H9 (cell line): ENCODE measurements at regions not wholly inside any gene's neighbourhood (a gene's known extent, or its start where the extent isn't known, plus 50 kb on each side); places are given as distances from the start of the nearest gene placed in this dataset.

ENCODE experiments used
- DNase-seq: peaks from one replicate; pipeline ENCODE4 v3.0.0-alpha.2; 2017
- H2AFZ ChIP-seq: one replicate; pipeline ENCODE4 v1.6.1; 2013; ENCODE audit warnings: mild to moderate bottlenecking, low read length, control low read depth, moderate library complexity
- H2AK5ac ChIP-seq: 2 replicates; pipeline ENCODE4 v1.6.1; 2013; ENCODE audit warnings: low read length, control low read depth, mixed read lengths; ENCODE audit not compliant: insufficient read length
- H2BK120ac ChIP-seq: one replicate; pipeline ENCODE4 v1.6.1; 2013; ENCODE audit warnings: low read depth, mild to moderate bottlenecking, low read length, control low read depth, inconsistent platforms; ENCODE audit not compliant: poor library complexity, severe bottlenecking
- H2BK12ac ChIP-seq: 2 replicates; pipeline ENCODE4 v1.6.1; 2013; ENCODE audit warnings: low read length, control low read depth, mixed read lengths, low read depth; ENCODE audit not compliant: insufficient read length
- H2BK15ac ChIP-seq: 2 replicates; pipeline ENCODE4 v1.6.1; 2013; ENCODE audit warnings: low read depth, low read length, control low read depth
- H2BK20ac ChIP-seq: one replicate; pipeline ENCODE4 v1.6.1; 2013; ENCODE audit warnings: low read depth, mild to moderate bottlenecking, low read length, control low read depth, inconsistent platforms; ENCODE audit not compliant: poor library complexity, severe bottlenecking
- H2BK5ac ChIP-seq: 2 replicates; pipeline ENCODE4 v1.6.1; 2013; ENCODE audit warnings: low read length, control low read depth, mixed read lengths; ENCODE audit not compliant: insufficient read length
- H3K14ac ChIP-seq: 2 replicates; pipeline ENCODE4 v1.6.1; 2013; ENCODE audit warnings: low read length, control low read depth; ENCODE audit not compliant: insufficient read depth
- H3K18ac ChIP-seq: 2 replicates; pipeline ENCODE4 v1.6.1; 2013; ENCODE audit warnings: low read depth, mild to moderate bottlenecking, mixed read lengths, low read length, control low read depth; ENCODE audit not compliant: insufficient read length
- H3K23ac ChIP-seq: 2 replicates; pipeline ENCODE4 v1.6.1; 2013; ENCODE audit warnings: low read length, control low read depth, mixed read lengths, low read depth; ENCODE audit not compliant: insufficient read length
- H3K23me2 ChIP-seq: 2 replicates; pipeline ENCODE4 v1.6.1; 2013; ENCODE audit warnings: low read depth, mild to moderate bottlenecking, mixed read lengths, low read length, control low read depth; ENCODE audit not compliant: insufficient read length, poor library complexity, severe bottlenecking
- H3K27ac ChIP-seq: 2 replicates; pipeline ENCODE4 v1.5.1; 2013; ENCODE audit warnings: low read length, control low read depth, mixed read lengths, low read depth; ENCODE audit not compliant: insufficient read length
- H3K27me3 ChIP-seq: 2 replicates; pipeline ENCODE4 v1.6.1; 2013; ENCODE audit warnings: low read length, control low read depth, inconsistent platforms; ENCODE audit not compliant: insufficient read depth
- H3K4ac ChIP-seq: 2 replicates; pipeline ENCODE4 v1.6.1; 2013; ENCODE audit warnings: low read depth, mild to moderate bottlenecking, control low read depth, inconsistent platforms, low read length, moderate library complexity
- H3K4me1 ChIP-seq: 2 replicates; pipeline ENCODE4 v1.6.1; 2013; ENCODE audit warnings: low read length, control low read depth, inconsistent platforms; ENCODE audit not compliant: insufficient read depth
- H3K4me2 ChIP-seq: 2 replicates; pipeline ENCODE4 v1.6.1; 2013; ENCODE audit warnings: low read length, control low read depth, mixed read lengths; ENCODE audit not compliant: insufficient read length, insufficient read depth
- H3K56ac ChIP-seq: 2 replicates; pipeline ENCODE4 v1.6.1; 2013; ENCODE audit warnings: low read depth, mild to moderate bottlenecking, mixed read lengths, low read length, control low read depth; ENCODE audit not compliant: insufficient read length
- H3K79me1 ChIP-seq: 2 replicates; pipeline ENCODE4 v1.6.1; 2013; ENCODE audit warnings: low read depth, mild to moderate bottlenecking, moderate library complexity, low read length, control low read depth, inconsistent platforms; ENCODE audit not compliant: insufficient read depth, poor library complexity, severe bottlenecking
- H3K79me2 ChIP-seq: 2 replicates; pipeline ENCODE4 v1.6.1; 2013; ENCODE audit warnings: low read length, control low read depth, inconsistent platforms; ENCODE audit not compliant: insufficient read depth
- H3K9ac ChIP-seq: 2 replicates; pipeline ENCODE4 v1.6.1; 2013; ENCODE audit warnings: low read length, control low read depth, mixed read lengths; ENCODE audit not compliant: insufficient read length; ENCODE audit errors: extremely low read depth
- H3K9me3 ChIP-seq: one replicate; pipeline ENCODE4 v1.6.1; 2013; ENCODE audit warnings: low read depth, low read length, inconsistent platforms; ENCODE audit not compliant: control insufficient read depth
- H3T11ph ChIP-seq: one replicate; pipeline ENCODE4 v1.6.1; 2013; ENCODE audit warnings: mild to moderate bottlenecking, low read length, control low read depth, inconsistent platforms
- H4K20me1 ChIP-seq: one replicate; pipeline ENCODE4 v1.6.1; 2013; ENCODE audit not compliant: control insufficient read depth, insufficient read length, insufficient read depth
- H4K5ac ChIP-seq: 2 replicates; pipeline ENCODE4 v1.6.1; 2013; ENCODE audit warnings: low read depth, mild to moderate bottlenecking, mixed read lengths, low read length, control low read depth; ENCODE audit not compliant: insufficient read length
- H4K8ac ChIP-seq: replicated peaks from 2 replicates; pipeline ENCODE4 v1.6.1; 2013; ENCODE audit warnings: low read length, control low read depth, mixed read lengths, low read depth; ENCODE audit not compliant: insufficient read length
- H4K91ac ChIP-seq: 2 replicates; pipeline ENCODE4 v1.6.1; 2013; ENCODE audit warnings: low read depth, mild to moderate bottlenecking, moderate library complexity, mixed read lengths, low read length, control low read depth; ENCODE audit not compliant: insufficient read length
- H3K27ac Mint-ChIP-seq, 3 experiments: 2 replicates in 2 of 3; 3 replicates in 1 of 3; pipeline ENCODE4 v1.8.0; 2020 to 2021; ENCODE audit warnings: mixed read lengths in 3 of 3, mild to moderate bottlenecking in 1 of 3, moderate library complexity in 1 of 3
- H3K27me3 Mint-ChIP-seq: 2 replicates; pipeline ENCODE4 v1.8.0; 2021; ENCODE audit warnings: low read depth, mild to moderate bottlenecking, moderate library complexity, mixed read lengths
- H3K36me3 Mint-ChIP-seq, 3 experiments: 2 replicates in 2 of 3; 3 replicates in 1 of 3; pipeline ENCODE4 v1.8.0; 2020 to 2021; ENCODE audit warnings: low read depth in 3 of 3, mixed read lengths in 3 of 3; ENCODE audit not compliant: insufficient read depth in 1 of 3
- H3K4me1 Mint-ChIP-seq, 2 experiments: 2 replicates each; pipeline ENCODE4 v1.8.0; 2020; ENCODE audit warnings: mixed read lengths in 2 of 2
- H3K4me3 Mint-ChIP-seq, 2 experiments: 2 replicates in 1 of 2; 3 replicates in 1 of 2; pipeline ENCODE4 v1.8.0; 2020 to 2021; ENCODE audit warnings: mild to moderate bottlenecking in 2 of 2, mixed read lengths in 2 of 2, moderate library complexity in 1 of 2
- H3K9me3 Mint-ChIP-seq, 2 experiments: 2 replicates in 1 of 2; 3 replicates in 1 of 2; pipeline ENCODE4 v1.8.0; 2020; ENCODE audit warnings: mild to moderate bottlenecking in 2 of 2, mixed read lengths in 2 of 2, moderate library complexity in 1 of 2
- CTCF ChIP-seq: fragments of 200-600 bp; sonication (generic); conservative IDR thresholded peaks from 3 replicates; pipeline ENCODE4 v1.8.0; 2021; ENCODE audit warnings: antibody characterized with exemption, mild to moderate bottlenecking

- Histone ChIP-seq H2BK15ac (no peak overlapping the region), H3K79me1 (no peaks in the 10 kb centered on the region), H3T11ph (no peak overlapping the region), H4K20me1 (no peaks in the 10 kb centered on the region), H2BK5ac (no peak overlapping the region), H4K8ac (no peak overlapping the region), H4K5ac (no peak overlapping the region), H3K23me2 (no peaks in the 10 kb centered on the region), H2BK20ac (no peak overlapping the region), H4K91ac (no peak overlapping the region), H2BK12ac (no peak overlapping the region), H3K4ac (no peak overlapping the region), H3K27me3 (0 out of 2 replicates have a peak, but pooled peaks cover 1% of the 10 kb centered on the region), H3K18ac (no peak overlapping the region), H3K79me2 (no peaks in the 10 kb centered on the region), H2BK120ac (no peak overlapping the region), H3K27ac (no peak overlapping the region), H2AK5ac (no peak overlapping the region), H3K23ac (no peak overlapping the region), H3K9me3 (no peaks in the 10 kb centered on the region), H3K14ac (no peak overlapping the region), H3K4me1 (no peaks in the 10 kb centered on the region; the same call in 1 of the 2 replicates), H3K9ac (no peak overlapping the region), H2AFZ (no peak overlapping the region), H3K4me2 (no peak overlapping the region), H3K56ac (no peak overlapping the region)
- H3K9me3 Mint-ChIP-seq = no peaks in the 10 kb centered on the region
- no peaks in the 10 kb centered on the region; a peak in 1 of 7 replicates for H3K36me3 Mint-ChIP-seq
- H3K27ac Mint-ChIP-seq = no peak overlapping the region; a peak in 1 of 7 replicates
- no peak for TF ChIP-seq CTCF
- no peak overlapping the region for H3K4me3 Mint-ChIP-seq
- no peak for DNase-seq
- H3K27me3 Mint-ChIP-seq = no peaks in the 10 kb centered on the region
- peaks cover 31 to 34% of the 10 kb centered on the region in 2 experiments for H3K4me1 Mint-ChIP-seq
Measured at GRCh38 chr1:83798965-83799364, 200.0 kb downstream of the TTLL7 start.
